Thyroid gland (tissue), 4 donors: ENCODE measurements at regions not wholly inside any gene's neighbourhood (a gene's known extent, or its start where the extent isn't known, plus 50 kb on each side); places are given as distances from the start of the nearest gene placed in this dataset.

ENCODE experiments used
- POLR2A ChIP-seq, 2 donors: fragments of 450-650 bp; IDR thresholded peaks; one replicate each; pipeline ENCODE4 v1.6.1; 2017; ENCODE audit warnings: antibody characterized with exemption in 2 of 2, mild to moderate bottlenecking in 2 of 2, moderate library complexity in 1 of 2
- TF ChIP-seq, protein P1 (sequence below), 6 experiments: fragments of 200-600 bp in 3 of 6; fragments of 450-650 bp in 3 of 6; sonication (generic) in 3 of 6; IDR thresholded peaks; one replicate each; pipeline ENCODE4 v1.5.1; 2016 to 2019; ENCODE audit warnings: antibody characterized with exemption in 6 of 6, mild to moderate bottlenecking in 2 of 6, inconsistent platforms in 1 of 6, moderate library complexity in 1 of 6

DNA sequence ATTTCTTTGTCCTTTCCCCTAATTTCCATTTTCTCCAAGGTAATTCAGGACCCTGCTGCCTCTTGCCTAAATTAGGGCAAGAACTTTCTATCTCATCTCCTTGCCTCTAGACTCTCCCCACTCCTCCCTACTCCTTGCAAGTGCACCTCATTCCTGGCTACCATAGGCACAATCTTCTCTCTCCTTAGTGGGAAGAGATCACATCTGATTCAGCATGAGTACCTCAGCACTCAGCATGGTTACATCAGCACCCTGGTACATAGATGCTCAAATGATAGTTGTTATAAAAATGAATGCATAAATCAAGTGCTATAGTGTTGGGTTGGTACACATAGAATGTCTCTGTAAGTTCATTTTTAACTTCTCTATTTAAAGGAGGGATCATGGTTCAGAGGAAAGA, 313.4 kb upstream of the RASGRP1 start:
- TF ChIP-seq, protein P1, sequence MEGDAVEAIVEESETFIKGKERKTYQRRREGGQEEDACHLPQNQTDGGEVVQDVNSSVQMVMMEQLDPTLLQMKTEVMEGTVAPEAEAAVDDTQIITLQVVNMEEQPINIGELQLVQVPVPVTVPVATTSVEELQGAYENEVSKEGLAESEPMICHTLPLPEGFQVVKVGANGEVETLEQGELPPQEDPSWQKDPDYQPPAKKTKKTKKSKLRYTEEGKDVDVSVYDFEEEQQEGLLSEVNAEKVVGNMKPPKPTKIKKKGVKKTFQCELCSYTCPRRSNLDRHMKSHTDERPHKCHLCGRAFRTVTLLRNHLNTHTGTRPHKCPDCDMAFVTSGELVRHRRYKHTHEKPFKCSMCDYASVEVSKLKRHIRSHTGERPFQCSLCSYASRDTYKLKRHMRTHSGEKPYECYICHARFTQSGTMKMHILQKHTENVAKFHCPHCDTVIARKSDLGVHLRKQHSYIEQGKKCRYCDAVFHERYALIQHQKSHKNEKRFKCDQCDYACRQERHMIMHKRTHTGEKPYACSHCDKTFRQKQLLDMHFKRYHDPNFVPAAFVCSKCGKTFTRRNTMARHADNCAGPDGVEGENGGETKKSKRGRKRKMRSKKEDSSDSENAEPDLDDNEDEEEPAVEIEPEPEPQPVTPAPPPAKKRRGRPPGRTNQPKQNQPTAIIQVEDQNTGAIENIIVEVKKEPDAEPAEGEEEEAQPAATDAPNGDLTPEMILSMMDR (IDR thresholded peaks at IDR 0.05): no peak
- TF ChIP-seq POLR2A (IDR thresholded peaks at IDR 0.05): no peak
